HG03196 (cell line): ENCODE measurements at regions not wholly inside any gene's neighbourhood (a gene's known extent, or its start where the extent isn't known, plus 50 kb on each side); places are given as distances from the start of the nearest gene placed in this dataset.
A peak's percentile ranks its signal among the peaks of the same experiment; 100 is the strongest.

ENCODE experiments used
- ATAC-seq: cut with Tn5 transposase; IDR thresholded peaks from one replicate; pipeline ENCODE4 v1.9.1; 2021; ENCODE audit not compliant: unreplicated experiment

GRCh38 chr12:91813701-91814100, 331.9 kb downstream of the BTG1 start:
- ATAC-seq: no peak

- ATAC-seq: no peak
Observed at GRCh38 chr12:91811481-91812287, 334.0 kb downstream of the BTG1 start.

- ATAC-seq: no peak
Observed at GRCh38 chr12:91810531-91811451, 334.9 kb downstream of the BTG1 start.

GRCh38 chr12:91810077-91810476, 335.6 kb downstream of the BTG1 start:
- ATAC-seq: no peak

GRCh38 chr12:91805031-91805430, 340.6 kb downstream of the BTG1 start:
- no peak for ATAC-seq

- no peak for ATAC-seq
Observed at GRCh38 chr12:91804533-91804932, 341.1 kb downstream of the BTG1 start.

GRCh38 chr12:91801048-91801447, 344.6 kb downstream of the BTG1 start:
- ATAC-seq: no peak

GRCh38 chr12:91793676-91794075, 352.0 kb downstream of the BTG1 start:
- ATAC-seq: no peak

GRCh38 chr12:91792597-91792996, 353.0 kb downstream of the BTG1 start:
- no peak for ATAC-seq

GRCh38 chr12:91786499-91787272, 359.0 kb downstream of the BTG1 start:
- ATAC-seq: no peak

GRCh38 chr12:91785655-91786498, 359.8 kb downstream of the BTG1 start:
- ATAC-seq: no peak

GRCh38 chr12:91781114-91781513, 364.5 kb downstream of the BTG1 start:
- no peak for ATAC-seq

GRCh38 chr12:91778938-91779400, 366.7 kb downstream of the BTG1 start:
- ATAC-seq: peak; percentile 97

GRCh38 chr12:91778091-91778832, 367.4 kb downstream of the BTG1 start:
- ATAC-seq: peak; percentile 57

GRCh38 chr12:91777268-91777992, 368.2 kb downstream of the BTG1 start:
- no peak for ATAC-seq

- no peak for ATAC-seq
Observed at GRCh38 chr12:91774434-91774921, 371.2 kb downstream of the BTG1 start.

GRCh38 chr12:91773749-91774429, 371.8 kb downstream of the BTG1 start:
- no peak for ATAC-seq

GRCh38 chr12:91772411-91772810, 373.2 kb downstream of the BTG1 start:
- no peak for ATAC-seq
